Ishikawa (cell line): ENCODE measurements at regions not wholly inside any gene's neighbourhood (a gene's known extent, or its start where the extent isn't known, plus 50 kb on each side); places are given as distances from the start of the nearest gene placed in this dataset.

Source experiments
- CEBPB ChIP-seq: IDR thresholded peaks from 2 replicates; pipeline ENCODE4 v1.6.1; 2012
- CREB1 ChIP-seq: IDR thresholded peaks from 2 replicates; pipeline ENCODE4 v1.6.1; 2012; ENCODE audit warnings: low read depth
- EP300 ChIP-seq: IDR thresholded peaks from 2 replicates; pipeline ENCODE4 v1.6.1; 2012; ENCODE audit warnings: borderline replicate concordance
- FOXM1 ChIP-seq: IDR thresholded peaks from 2 replicates; pipeline ENCODE4 v1.6.1; 2012; ENCODE audit warnings: low read depth, borderline replicate concordance
- MAX ChIP-seq: IDR thresholded peaks from 2 replicates; pipeline ENCODE4 v1.6.1; 2012
- RAD21 ChIP-seq: IDR thresholded peaks from 2 replicates; pipeline ENCODE4 v1.6.1; 2012; ENCODE audit warnings: low read depth
- TAF1 ChIP-seq: IDR thresholded peaks from 2 replicates; pipeline ENCODE4 v1.6.1; 2012; ENCODE audit warnings: low read depth, mild to moderate bottlenecking
- TCF12 ChIP-seq: IDR thresholded peaks from 2 replicates; pipeline ENCODE4 v1.6.1; 2012; ENCODE audit warnings: low read depth
- TEAD4 ChIP-seq: IDR thresholded peaks from 2 replicates; pipeline ENCODE4 v1.6.1; 2012
- YY1 ChIP-seq: IDR thresholded peaks from 2 replicates; pipeline ENCODE4 v1.6.1; 2012; ENCODE audit warnings: low read depth

- TF ChIP-seq TCF12 (no peak), EP300 (no peak), TEAD4 (no peak), CREB1 (no peak), RAD21 (no peak), YY1 (no peak), FOXM1 (no peak), MAX (no peak), CEBPB (no peak), TAF1 (no peak)
Observed at GRCh38 chr15:95519887-95520286, 810.6 kb upstream of the NR2F2 start.
